Activated T-cell treated with anti-CD3 and anti-CD28 coated beads, Interleukin-2, amount 50 U/mL, for 24 hours (primary cell): ENCODE measurements at regions not wholly inside any gene's neighbourhood (a gene's known extent, or its start where the extent isn't known, plus 50 kb on each side); places are given as distances from the start of the nearest gene placed in this dataset.

Source experiments
- DNase-seq: peaks from one replicate; pipeline ENCODE4 v3.0.0-alpha.2; 2020
- H3K27ac Mint-ChIP-seq: 2 replicates; pipeline ENCODE4 v1.8.0; 2020; ENCODE audit warnings: mild to moderate bottlenecking, mixed read lengths
- H3K27me3 Mint-ChIP-seq: 2 replicates; pipeline ENCODE4 v1.8.0; 2020; ENCODE audit warnings: mixed read lengths
- H3K36me3 Mint-ChIP-seq: 2 replicates; pipeline ENCODE4 v1.8.0; 2020; ENCODE audit warnings: low read depth, mixed read lengths
- H3K4me1 Mint-ChIP-seq: 2 replicates; pipeline ENCODE4 v1.8.0; 2020; ENCODE audit warnings: low read depth, mixed read lengths
- H3K4me3 Mint-ChIP-seq: 2 replicates; pipeline ENCODE4 v1.8.0; 2020; ENCODE audit warnings: mild to moderate bottlenecking, moderate library complexity, mixed read lengths
- H3K9me3 Mint-ChIP-seq: 2 replicates; pipeline ENCODE4 v1.8.0; 2020; ENCODE audit warnings: mixed read lengths

- no peak overlapping the region for H3K27ac Mint-ChIP-seq
These were observed 147.9 kb downstream of the UNC5CL start for GRCh38 chr6:40891131-40891530.

DNA sequence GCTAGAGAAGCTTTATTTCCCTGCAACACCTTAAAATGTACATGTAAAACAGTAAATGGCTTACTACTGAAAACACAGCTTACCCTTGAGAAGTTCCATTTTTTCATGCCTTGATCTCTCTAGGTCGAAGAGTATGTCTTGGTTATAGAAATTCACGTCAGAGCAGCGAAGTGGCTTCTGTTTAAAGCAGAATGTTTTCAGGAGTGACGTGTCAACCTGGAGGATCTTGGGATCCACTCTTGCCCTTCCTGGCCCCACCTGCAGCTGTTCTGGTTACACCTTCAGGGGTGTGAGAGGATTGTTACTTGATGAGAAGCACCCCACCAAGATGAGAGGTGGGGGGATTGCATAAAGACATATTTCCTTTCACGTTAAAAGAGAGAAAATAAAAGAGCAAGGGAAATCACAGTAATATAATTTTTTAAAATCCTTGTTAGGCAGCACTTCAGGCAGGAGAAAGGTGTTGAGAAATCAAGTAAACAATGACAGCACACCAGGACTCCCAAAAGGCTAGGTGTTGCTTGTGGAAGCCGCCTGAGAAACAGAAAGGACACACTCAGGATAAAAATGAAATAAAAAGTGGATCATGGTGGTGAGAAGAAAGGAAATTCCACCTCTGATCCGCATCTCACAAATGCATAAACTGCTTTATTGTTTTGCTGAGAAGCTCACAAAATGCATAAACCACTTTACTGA lies 149.7 kb downstream of the UNC5CL start:
- H3K27ac Mint-ChIP-seq: no peak overlapping the region
- H3K9me3 Mint-ChIP-seq: no peaks in the 10 kb centered on the region
- H3K4me3 Mint-ChIP-seq: no peak overlapping the region
- H3K27me3 Mint-ChIP-seq: peaks cover 10% of the 10 kb centered on the region
- no peaks in the 10 kb centered on the region for H3K4me1 Mint-ChIP-seq
- no peaks in the 10 kb centered on the region for H3K36me3 Mint-ChIP-seq
- DNase-seq: no peak

More at GRCh38 chr6:40891131-40891530, 147.9 kb downstream of the UNC5CL start:
- Mint-ChIP-seq H3K9me3 (no peaks in the 10 kb centered on the region), H3K27me3 (peaks cover 10% of the 10 kb centered on the region), H3K4me1 (no peaks in the 10 kb centered on the region), H3K36me3 (no peaks in the 10 kb centered on the region), H3K4me3 (no peak overlapping the region)
- DNase-seq: no peak

GRCh38 chr6:40888456-40888990 lies 150.5 kb downstream of the UNC5CL start:
- DNase-seq: no peak

DNA sequence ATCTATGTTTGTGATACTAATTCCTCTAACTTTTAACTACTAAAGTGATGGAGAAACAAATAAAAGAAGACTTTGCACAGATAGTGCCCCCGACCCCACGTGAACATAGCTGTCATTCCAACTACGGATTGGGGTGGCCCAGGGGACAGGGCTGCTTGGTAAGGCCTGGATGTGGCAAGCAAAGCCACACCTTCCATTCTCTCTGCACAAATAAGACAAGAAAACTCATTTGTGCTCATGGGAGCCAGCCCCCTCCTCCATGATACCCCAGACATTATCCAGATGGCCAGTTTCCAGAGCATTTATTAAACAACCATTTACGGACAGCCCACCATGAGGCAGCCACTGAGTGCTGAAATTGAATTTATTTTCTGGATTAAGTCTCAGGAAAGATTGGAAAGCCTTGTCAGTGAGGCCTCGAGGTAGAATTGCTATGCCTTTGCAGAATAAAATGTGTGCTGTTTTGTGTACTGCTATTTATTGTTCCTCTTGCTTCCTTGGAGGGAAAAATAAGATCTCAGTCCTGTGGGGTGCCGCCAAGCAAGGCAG lies 151.2 kb downstream of the UNC5CL start:
- Mint-ChIP-seq H3K9me3 (no peaks in the 10 kb centered on the region), H3K4me1 (no peaks in the 10 kb centered on the region), H3K27ac (no peak overlapping the region), H3K4me3 (no peak overlapping the region), H3K27me3 (peaks cover 8% of the 10 kb centered on the region), H3K36me3 (no peaks in the 10 kb centered on the region)
- DNase-seq: no peak

More at GRCh38 chr6:40888456-40888990, 150.5 kb downstream of the UNC5CL start:
- no peak overlapping the region for H3K4me3 Mint-ChIP-seq
- no peaks in the 10 kb centered on the region for H3K4me1 Mint-ChIP-seq
- no peak overlapping the region for H3K27ac Mint-ChIP-seq
- no peaks in the 10 kb centered on the region for H3K9me3 Mint-ChIP-seq
- peaks cover 10% of the 10 kb centered on the region for H3K27me3 Mint-ChIP-seq
- no peaks in the 10 kb centered on the region for H3K36me3 Mint-ChIP-seq

DNA sequence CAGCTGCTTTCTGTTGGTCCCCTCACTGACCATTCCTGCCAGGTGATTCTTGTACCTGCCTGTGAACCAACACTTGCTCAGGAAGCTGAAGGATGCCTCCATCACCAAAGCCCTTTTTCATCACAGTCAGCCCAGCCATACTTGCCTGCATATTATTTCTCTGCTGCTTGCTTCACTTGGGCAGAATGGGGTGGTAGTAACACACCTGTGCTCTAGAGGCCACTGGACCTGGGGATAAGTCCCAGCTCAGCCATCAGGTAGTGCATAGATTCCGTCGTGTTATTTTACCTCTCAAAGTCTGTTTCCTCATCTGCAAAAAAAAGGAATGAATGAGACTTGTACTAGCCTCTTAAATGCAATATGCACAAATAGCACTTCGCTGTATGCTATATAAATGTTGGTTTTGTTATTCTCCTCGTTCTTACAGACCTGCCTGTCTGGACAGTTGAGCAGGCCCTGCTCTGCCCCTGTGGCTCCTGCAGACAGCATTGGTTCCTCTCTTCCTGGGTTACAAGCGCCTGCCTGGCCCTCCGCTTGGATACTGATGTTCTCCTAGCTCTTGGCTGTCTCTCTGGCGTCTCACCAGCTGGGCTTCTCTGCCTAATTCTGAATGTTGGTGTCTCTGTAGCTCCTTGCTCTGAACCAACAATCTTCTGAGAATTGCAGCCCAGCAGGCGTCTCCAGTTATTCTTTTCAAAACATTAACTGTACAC lies 151.8 kb downstream of the UNC5CL start:
- H3K4me1 Mint-ChIP-seq: no peaks in the 10 kb centered on the region
- no peaks in the 10 kb centered on the region for H3K36me3 Mint-ChIP-seq
- no peak overlapping the region for H3K4me3 Mint-ChIP-seq
- no peaks in the 10 kb centered on the region for H3K9me3 Mint-ChIP-seq
- no peak for DNase-seq
- H3K27ac Mint-ChIP-seq: no peak overlapping the region
- peaks cover 8% of the 10 kb centered on the region for H3K27me3 Mint-ChIP-seq

DNA sequence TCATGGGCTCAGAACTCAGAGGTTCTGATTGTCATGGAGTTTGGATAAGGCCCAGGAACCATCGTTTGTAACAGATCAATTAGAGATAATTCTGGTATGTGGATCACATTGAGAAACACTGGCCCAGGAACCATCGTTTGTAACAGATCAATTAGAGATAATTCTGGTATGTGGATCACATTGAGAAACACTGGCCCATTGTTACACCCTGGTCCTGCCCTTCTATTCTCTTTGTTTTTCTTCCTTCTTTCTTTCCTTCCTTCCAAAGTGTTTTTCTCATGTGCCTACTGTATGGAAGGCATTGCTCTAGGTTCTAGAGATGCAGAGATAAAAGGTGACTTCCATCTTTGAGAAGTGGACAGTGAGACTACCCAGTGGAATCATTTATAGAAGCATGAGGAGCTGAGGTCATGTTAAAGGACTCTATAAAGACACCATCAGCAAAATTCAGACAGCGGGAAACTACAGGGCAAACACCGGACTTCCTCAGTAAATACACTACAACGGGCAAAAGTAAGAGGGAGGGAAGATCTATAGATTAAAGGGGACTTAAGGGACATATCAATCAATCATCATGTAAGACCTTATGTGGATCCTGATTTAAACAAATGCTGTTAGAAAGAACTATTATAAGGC lies 153.8 kb downstream of the UNC5CL start:
- Mint-ChIP-seq H3K36me3 (no peaks in the 10 kb centered on the region), H3K27me3 (peaks cover 9% of the 10 kb centered on the region), H3K4me1 (no peaks in the 10 kb centered on the region), H3K9me3 (no peaks in the 10 kb centered on the region), H3K4me3 (no peak overlapping the region), H3K27ac (no peak overlapping the region)
- DNase-seq: no peak

DNA sequence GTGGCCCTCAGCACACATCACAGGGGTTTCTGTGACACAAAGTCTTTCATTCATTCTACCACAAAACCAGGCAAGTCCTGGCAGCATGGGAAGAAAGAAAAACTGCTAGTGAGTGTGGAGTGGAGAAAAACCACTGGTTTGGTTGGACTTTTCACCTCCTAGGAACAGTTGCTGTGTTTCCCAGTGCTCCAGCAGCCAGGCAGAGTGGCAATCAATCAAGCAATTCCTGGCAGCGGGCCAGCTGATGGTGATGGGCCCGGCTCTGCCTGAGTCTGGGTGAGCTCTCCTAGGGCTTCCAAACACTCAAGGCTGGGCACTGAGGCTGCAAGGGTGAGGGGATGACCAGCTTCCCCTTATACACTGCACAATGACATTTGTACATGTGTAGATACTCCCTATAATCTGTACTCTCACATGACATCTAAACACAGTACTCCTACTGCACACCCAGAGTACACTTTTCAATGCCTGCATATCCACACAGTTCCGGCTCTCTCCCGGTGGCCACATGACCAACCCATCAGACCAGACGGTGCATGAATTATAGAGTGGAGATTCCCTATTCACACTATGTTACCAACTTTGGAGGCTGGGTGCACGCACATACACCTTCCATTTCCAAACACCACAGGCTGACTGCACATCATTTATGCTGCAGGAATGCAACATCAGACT lies 156.6 kb downstream of the UNC5CL start:
- Mint-ChIP-seq H3K27me3 (peaks cover 20% of the 10 kb centered on the region), H3K27ac (no peak overlapping the region), H3K4me1 (peaks cover 4% of the 10 kb centered on the region), H3K9me3 (peaks cover 4% of the 10 kb centered on the region), H3K4me3 (no peak overlapping the region), H3K36me3 (no peaks in the 10 kb centered on the region)
- DNase-seq: no peak

DNA sequence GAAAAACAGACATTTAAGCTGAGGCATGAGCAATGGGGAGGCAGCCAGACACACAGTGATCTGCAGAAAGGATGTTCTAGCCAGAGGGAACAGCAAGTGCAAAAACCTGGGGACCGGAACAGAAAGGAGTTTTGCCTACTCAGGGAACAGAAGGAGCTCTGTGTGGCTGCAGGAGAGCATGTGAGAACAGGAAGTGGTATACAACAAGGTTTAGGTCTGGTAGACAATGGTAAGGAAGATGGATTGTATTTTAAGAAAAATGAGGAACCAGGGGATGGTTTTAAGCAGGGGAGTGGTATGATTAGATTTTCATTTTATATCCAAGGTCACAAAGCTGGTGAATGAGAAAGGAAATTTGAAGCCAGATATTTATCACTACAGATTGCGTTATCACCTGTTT lies 157.5 kb downstream of the UNC5CL start:
- no peak overlapping the region for H3K4me3 Mint-ChIP-seq
- no peaks in the 10 kb centered on the region for H3K36me3 Mint-ChIP-seq
- peaks cover 30% of the 10 kb centered on the region for H3K27me3 Mint-ChIP-seq
- H3K4me1 Mint-ChIP-seq: peaks cover 11% of the 10 kb centered on the region
- peaks cover 4% of the 10 kb centered on the region for H3K9me3 Mint-ChIP-seq
- H3K27ac Mint-ChIP-seq: no peak overlapping the region
- DNase-seq: no peak

- no peak overlapping the region for H3K27ac Mint-ChIP-seq
These were observed 158.1 kb downstream of the UNC5CL start for GRCh38 chr6:40880906-40881305.

DNA sequence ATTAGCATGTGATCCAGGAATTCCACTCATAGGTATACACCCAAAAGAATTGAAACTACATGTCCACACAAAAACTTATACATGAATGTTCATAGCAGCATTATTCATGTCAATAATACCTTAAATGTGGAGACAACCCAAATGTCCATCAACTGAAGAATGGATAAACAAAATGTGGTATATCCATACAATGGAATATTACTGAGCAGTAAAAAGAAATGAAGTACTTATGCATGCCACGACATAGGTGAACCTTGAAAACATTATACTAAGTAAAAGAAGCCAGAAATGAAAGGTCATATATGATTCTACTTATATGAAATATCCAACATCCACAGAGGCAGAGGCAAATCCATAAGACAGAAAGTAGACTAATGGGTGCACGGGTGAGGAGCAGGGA lies 159.9 kb downstream of the UNC5CL start:
- H3K27ac Mint-ChIP-seq: no peak overlapping the region
- peaks cover 4% of the 10 kb centered on the region for H3K9me3 Mint-ChIP-seq
- H3K4me1 Mint-ChIP-seq: peaks cover 11% of the 10 kb centered on the region
- H3K27me3 Mint-ChIP-seq: peaks cover 45% of the 10 kb centered on the region
- no peaks in the 10 kb centered on the region for H3K36me3 Mint-ChIP-seq
- no peak for DNase-seq
- no peak overlapping the region for H3K4me3 Mint-ChIP-seq

More at GRCh38 chr6:40880906-40881305, 158.1 kb downstream of the UNC5CL start:
- Mint-ChIP-seq H3K9me3 (peaks cover 4% of the 10 kb centered on the region), H3K4me3 (no peak overlapping the region), H3K27me3 (peaks cover 36% of the 10 kb centered on the region), H3K36me3 (no peaks in the 10 kb centered on the region), H3K4me1 (peaks cover 11% of the 10 kb centered on the region)
- no peak for DNase-seq

GRCh38 chr6:40877362-40877761 lies 161.7 kb downstream of the UNC5CL start:
- Mint-ChIP-seq H3K4me1 (peaks cover 11% of the 10 kb centered on the region), H3K36me3 (no peaks in the 10 kb centered on the region), H3K9me3 (peaks cover 4% of the 10 kb centered on the region), H3K4me3 (no peak overlapping the region), H3K27ac (peak overlapping the region; percentile 63), H3K27me3 (peaks cover 54% of the 10 kb centered on the region)
- peak; percentile 32 for DNase-seq

- H3K4me1 Mint-ChIP-seq: peaks cover 11% of the 10 kb centered on the region
- H3K36me3 Mint-ChIP-seq: no peaks in the 10 kb centered on the region
- H3K4me3 Mint-ChIP-seq: no peak overlapping the region
- peaks cover 55% of the 10 kb centered on the region for H3K27me3 Mint-ChIP-seq
- no peak overlapping the region for H3K27ac Mint-ChIP-seq
- peaks cover 4% of the 10 kb centered on the region for H3K9me3 Mint-ChIP-seq
- no peak for DNase-seq
These were observed 162.7 kb downstream of the UNC5CL start for GRCh38 chr6:40876336-40876735.

- peaks cover 4% of the 10 kb centered on the region for H3K9me3 Mint-ChIP-seq
- peaks cover 51% of the 10 kb centered on the region for H3K27me3 Mint-ChIP-seq
- no peak overlapping the region for H3K4me3 Mint-ChIP-seq
- no peak for DNase-seq
- H3K36me3 Mint-ChIP-seq: no peaks in the 10 kb centered on the region
- H3K27ac Mint-ChIP-seq: no peak overlapping the region
- H3K4me1 Mint-ChIP-seq: peaks cover 11% of the 10 kb centered on the region
These were observed 164.5 kb downstream of the UNC5CL start for GRCh38 chr6:40874495-40874894.

DNA sequence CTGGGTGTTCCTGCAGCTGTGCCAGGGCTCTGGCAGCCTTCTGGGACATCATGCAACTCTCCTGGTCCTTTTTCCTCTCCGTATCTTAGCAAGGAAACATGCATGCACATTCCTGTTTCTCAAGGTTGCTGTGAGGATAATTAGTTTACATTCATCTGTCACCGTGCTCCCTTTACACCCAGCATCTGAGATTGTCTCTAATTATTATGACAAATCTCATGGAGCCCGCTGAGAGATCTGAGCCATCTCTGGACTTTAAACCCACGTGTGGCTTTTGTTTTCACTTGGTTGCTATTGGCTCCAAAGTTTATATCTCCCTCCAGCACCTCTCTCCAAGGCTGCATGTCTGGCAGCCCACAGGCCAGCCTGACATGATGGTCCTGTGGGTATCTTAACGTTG lies 167.6 kb downstream of the UNC5CL start:
- Mint-ChIP-seq H3K4me3 (no peak overlapping the region), H3K27ac (no peak overlapping the region), H3K4me1 (no peaks in the 10 kb centered on the region), H3K36me3 (no peaks in the 10 kb centered on the region), H3K9me3 (no peaks in the 10 kb centered on the region), H3K27me3 (peaks cover 29% of the 10 kb centered on the region)
- no peak for DNase-seq
